ENCODE measurements at regions not wholly inside any gene's neighbourhood (a gene's known extent, or its start where the extent isn't known, plus 50 kb on each side); places are given as distances from the start of the nearest gene placed in this dataset.

GRCh38 chr10:9898633-9899395 lies 1118.9 kb upstream of the CELF2 start:
- ATAC-seq: no peak
- DNase-seq: no peak
- no peaks in the 10 kb centered on the region for H3K9me3 ChIP-seq
- TF ChIP-seq CTCF (IDR thresholded peaks at IDR 0.05): no peak
- no peaks in the 10 kb centered on the region for H3K4me1 ChIP-seq (ENCODE audit: low read depth)
- no peaks in the 10 kb centered on the region for H3K36me3 ChIP-seq (ENCODE audit: low read depth)
- intact Hi-C loops (cut with DNase I, micrococcal nuclease): no loop called here
- H3K4me3 ChIP-seq: no peak overlapping the region

GRCh38 chr10:9900751-9901150 lies 1116.9 kb upstream of the CELF2 start:
- H3K9me3 ChIP-seq: no peaks in the 10 kb centered on the region
- no peak for ATAC-seq
- no peaks in the 10 kb centered on the region for H3K36me3 ChIP-seq (ENCODE audit: low read depth)
- no peak for TF ChIP-seq CTCF (IDR thresholded peaks at IDR 0.05)
- no peaks in the 10 kb centered on the region for H3K4me1 ChIP-seq (ENCODE audit: low read depth)
- H3K4me3 ChIP-seq: no peak overlapping the region
- intact Hi-C loops (cut with DNase I, micrococcal nuclease): no loop called here
- DNase-seq: no peak

GRCh38 chr10:9901971-9902370 lies 1115.7 kb upstream of the CELF2 start:
- no peak overlapping the region for H3K4me3 ChIP-seq
- intact Hi-C loops (cut with DNase I, micrococcal nuclease): no loop called here
- no peaks in the 10 kb centered on the region for H3K9me3 ChIP-seq
- no peaks in the 10 kb centered on the region for H3K4me1 ChIP-seq (ENCODE audit: low read depth)
- DNase-seq (no peak), ATAC-seq (no peak)
- no peak for TF ChIP-seq CTCF (IDR thresholded peaks at IDR 0.05)
- H3K36me3 ChIP-seq (ENCODE audit: low read depth): no peaks in the 10 kb centered on the region

GRCh38 chr10:9910446-9910845 lies 1107.2 kb upstream of the CELF2 start:
- TF ChIP-seq CTCF (IDR thresholded peaks at IDR 0.05): no peak
- H3K36me3 ChIP-seq (ENCODE audit: low read depth): no peaks in the 10 kb centered on the region
- no peak for DNase-seq
- H3K4me3 ChIP-seq: no peak overlapping the region
- H3K4me1 ChIP-seq (ENCODE audit: low read depth): no peaks in the 10 kb centered on the region
- no peak for ATAC-seq
- no peaks in the 10 kb centered on the region for H3K9me3 ChIP-seq
- intact Hi-C loops (cut with DNase I, micrococcal nuclease): no loop called here

- TF ChIP-seq CTCF (IDR thresholded peaks at IDR 0.05): no peak
- DNase-seq (no peak), ATAC-seq (no peak)
- intact Hi-C loops (cut with DNase I, micrococcal nuclease): no loop called here
- H3K4me3 ChIP-seq: no peak overlapping the region
- no peaks in the 10 kb centered on the region for H3K36me3 ChIP-seq (ENCODE audit: low read depth)
- no peaks in the 10 kb centered on the region for H3K4me1 ChIP-seq (ENCODE audit: low read depth)
- H3K9me3 ChIP-seq: no peaks in the 10 kb centered on the region
These were observed 1106.2 kb upstream of the CELF2 start for GRCh38 chr10:9911488-9911887.

Data from mucosa of descending colon (tissue), 3 donors.